ENCODE measurements at regions not wholly inside any gene's neighbourhood (a gene's known extent, or its start where the extent isn't known, plus 50 kb on each side); places are given as distances from the start of the nearest gene placed in this dataset.

DNA sequence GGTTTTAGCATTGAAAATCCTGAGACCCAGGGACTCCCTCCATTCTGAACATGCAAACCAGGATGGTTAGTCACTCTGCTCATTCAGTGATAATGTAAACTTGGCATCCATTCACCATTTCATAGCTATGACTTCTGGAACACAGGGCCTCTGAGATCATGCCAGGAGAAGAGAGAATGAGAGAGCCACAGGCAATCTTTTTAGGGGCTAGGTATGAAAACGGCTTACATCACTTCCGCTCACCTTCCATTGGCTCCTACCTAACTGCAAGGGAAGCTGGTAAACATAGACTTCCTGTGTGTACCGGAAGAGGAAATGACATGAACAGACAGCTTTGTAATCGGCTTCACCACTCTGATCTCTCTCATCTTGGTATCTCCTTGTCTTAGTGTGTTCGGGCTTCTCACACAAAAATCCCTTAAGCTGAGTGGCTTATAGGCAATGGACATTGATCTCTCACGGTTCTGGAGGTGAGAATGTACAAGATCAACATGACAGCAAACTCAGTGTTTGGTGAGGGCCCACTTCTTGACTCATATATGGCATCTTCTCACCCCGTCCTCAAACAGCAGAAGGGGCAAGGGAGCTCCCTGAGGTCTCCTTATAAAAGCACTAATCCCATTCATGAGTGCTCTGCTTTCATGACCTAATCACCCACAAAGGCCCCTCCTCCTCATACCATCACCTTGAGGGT, 465.9 kb upstream of the TBX3 start:
- no peak for DNase-seq

DNA sequence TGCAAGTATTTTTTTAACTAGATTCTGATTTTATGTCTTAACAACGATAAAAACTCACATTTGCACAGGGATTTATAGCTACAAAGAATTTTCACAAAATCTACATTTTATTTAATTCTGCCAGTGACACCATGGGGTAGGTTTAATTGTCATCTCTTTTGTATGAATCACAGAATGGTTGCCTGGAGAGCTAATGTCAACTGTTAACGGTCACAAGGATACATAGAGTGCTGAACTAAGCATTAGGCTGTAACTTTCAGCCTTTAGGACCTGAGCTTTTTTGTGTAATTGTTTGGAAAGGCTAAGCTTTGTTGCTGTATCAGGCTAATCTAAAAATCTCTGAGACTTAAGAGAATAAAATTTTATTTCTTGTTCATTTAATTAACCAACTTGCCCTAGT, 465.3 kb upstream of the TBX3 start:
- DNase-seq: no peak

DNA sequence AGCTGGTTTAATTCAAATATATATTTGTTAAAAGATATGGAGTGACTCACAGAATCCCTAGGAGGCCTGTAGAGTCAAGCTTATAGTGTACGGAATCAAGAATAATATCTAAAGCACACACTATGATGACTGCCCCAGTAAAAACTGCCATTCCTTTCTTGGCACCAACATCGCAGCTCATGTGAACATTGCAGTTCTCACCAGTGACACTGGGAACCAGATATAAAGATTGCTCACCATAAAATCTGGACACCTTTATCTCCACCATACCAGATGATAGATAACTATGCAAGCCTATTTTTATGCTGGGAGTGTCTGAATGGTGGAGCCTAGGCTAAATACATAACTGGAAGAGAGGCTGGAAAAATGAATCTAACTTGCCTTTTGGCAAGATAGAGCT, 463.9 kb upstream of the TBX3 start:
- no peak for DNase-seq

DNA sequence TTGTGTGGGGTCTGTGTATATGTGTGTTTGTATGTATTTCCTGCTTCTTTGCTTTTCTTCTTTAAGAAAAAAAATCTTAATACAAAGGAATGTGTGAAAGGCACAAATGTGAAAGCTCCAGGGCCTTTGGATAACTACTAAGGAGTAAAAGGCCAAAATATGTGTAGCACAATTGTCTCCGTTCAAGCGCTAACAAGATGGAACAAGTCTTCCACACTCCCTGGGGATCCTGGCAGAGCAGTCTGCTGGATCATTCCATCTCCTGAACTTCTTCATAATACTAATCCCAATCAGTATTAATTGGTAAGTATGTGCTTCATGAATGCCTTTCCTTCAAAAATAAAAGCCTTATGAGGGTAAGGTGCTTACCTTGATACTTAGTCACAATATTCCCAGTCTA, 462.5 kb upstream of the TBX3 start:
- DNase-seq: no peak

DNA sequence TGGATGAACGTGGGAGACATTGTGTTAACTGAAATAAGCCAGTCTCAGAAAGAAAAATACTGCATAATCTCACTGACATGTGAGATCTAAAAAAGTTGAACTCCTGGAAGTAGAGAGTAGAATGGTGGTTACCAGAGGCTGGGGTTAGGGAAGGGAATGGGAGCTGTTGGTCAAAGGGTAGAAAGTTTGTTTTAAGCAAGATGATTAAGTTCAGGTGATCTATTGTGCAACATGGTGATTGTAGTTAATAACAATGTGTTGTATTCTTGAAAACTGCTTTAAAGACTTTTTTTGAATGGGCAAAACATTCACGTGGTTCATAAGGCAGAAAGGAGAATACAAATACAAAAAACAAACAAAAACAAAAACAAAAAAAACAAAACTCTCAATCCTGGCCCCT, 460.4 kb upstream of the TBX3 start:
- no peak for DNase-seq

DNA sequence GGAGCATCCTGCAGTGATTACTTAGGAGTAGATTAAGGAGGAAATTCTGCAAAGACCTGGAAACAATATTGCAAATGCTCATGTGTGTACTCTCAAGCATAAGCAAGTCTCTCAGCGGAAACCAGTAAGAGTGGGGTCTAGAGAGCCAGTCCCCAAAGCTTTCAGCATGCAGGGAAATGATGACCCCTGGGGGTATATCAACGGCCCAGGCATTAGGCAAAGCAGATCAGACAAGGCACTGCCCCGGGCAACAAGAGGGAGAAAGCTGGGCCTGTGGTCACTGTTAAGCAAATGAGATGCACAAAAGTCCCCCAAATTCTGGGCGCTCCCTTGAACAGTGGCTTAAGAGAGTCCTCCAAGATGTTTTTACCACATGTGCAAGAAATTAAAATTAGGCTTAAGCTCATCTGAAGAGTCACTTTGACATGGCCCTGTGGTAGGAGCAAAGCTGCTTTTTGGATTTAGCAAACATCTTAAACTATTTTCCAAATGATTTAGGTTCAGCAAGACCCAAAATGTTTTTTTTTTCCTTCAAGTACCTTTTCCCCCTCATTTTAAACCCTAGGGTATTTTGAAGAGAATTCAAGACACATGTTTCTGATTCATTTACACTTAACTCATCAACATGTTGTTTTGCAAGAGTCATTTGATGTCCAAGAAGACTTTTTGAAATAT, 457.1 kb upstream of the TBX3 start:
- no peak for DNase-seq

DNA sequence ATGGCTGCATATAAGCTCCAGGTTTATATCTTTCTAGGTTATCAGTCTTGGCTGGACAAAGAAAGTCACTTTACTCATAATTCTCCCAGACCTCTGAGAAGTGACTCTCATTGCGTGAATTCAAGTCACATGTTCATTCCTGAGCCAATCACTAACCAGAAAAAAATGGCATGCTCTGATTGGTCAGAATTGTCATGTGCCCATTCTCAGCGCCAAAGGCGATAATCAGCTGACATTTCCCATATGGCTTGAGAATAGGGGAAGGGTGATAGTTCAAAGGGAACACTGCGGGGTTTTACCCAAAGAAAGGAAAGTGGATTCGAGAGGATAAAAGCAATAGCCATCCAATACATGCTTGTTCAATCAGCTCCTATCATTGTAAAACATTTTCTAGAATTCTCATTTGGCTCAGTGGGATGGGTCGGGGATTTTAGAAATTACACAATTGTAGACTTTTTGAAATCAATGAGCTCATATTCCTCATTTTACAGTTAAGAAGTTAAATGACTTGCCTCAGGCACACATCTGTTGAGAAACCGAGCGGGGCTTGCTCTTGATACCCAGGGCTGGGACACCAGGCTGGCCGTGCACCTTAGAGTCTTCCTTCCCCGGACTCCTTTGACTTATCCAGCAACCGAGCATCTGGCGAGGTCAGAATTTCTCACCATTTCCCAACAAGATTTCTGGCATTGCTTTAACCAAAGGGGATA, 454.0 kb upstream of the TBX3 start:
- no peak for DNase-seq

DNA sequence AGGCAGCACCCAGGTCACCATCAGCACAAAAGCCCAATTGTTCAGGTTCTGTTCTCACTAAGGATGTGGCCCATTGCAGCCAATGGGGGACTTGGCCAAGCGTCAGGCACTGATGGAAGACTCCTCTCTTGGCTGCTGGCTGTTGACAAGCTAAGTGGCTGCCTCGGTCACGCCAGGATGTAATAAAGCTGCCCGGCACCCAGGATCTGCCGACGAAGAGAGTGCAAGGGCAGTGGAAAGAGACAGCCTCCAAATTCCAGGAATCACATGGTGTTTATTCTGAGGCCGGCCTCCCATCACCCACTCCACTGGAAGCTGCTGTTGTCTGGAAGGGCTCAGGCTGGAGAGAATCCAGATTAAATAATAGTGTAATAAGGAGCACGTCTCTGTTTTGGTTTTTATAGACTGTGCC, 451.8 kb upstream of the TBX3 start:
- DNase-seq: no peak

DNA sequence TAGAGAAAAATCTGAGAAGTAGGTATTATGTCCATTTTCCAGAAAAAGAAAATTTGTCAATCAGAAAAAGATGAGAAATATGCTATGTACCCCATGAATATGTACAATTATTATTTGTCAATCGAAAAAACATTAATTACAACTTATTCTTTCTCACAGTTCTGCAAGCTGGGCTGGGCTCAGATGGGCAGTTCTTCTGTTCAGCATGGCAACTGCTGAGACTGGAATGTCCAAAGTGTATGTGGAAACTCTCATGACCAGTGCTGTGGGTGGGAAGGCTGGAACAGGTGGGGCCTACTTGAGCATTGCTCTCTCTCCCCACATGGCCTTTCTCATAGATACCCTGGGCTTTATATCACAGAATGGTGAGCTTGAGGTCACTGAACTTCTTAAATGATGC, 450.3 kb upstream of the TBX3 start:
- DNase-seq: no peak

DNA sequence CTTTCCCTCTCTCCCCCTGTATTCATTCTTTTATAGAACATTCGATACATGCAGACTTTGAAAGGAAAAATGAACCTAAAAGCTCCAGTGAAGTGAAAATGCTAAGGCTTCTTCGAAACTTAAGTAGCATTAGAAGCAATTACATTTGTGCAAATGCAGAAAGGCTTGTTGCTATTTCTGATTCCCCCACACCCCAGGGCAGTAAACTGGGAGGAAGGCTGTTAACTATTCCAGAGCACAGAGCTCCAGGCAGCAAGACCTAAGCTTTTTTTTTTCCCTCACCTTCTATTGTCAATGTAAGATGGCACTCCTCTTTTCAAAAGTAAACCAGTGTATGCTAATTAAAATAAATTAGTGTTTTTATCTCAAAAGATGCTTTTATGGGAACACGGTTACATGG, 448.9 kb upstream of the TBX3 start:
- DNase-seq: no peak

DNA sequence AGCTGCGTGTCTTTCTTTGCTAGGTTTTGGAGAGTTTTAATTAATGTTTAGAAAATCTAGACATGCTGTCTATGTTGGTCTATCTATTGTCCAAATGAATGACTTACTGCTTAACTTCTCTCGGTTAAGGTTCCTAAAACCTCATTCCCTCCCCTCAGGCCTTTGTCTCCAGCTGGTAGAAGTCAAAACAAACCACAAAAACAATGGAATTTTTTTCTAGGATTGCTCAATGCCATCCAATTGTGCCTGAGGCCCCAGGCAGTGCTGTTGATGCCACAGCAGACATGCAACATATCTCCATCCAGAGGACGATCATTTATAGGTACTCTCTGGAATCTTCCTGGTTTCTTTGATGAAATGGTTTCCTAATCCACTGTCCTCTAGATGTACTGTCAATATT, 448.2 kb upstream of the TBX3 start:
- DNase-seq: no peak

DNA sequence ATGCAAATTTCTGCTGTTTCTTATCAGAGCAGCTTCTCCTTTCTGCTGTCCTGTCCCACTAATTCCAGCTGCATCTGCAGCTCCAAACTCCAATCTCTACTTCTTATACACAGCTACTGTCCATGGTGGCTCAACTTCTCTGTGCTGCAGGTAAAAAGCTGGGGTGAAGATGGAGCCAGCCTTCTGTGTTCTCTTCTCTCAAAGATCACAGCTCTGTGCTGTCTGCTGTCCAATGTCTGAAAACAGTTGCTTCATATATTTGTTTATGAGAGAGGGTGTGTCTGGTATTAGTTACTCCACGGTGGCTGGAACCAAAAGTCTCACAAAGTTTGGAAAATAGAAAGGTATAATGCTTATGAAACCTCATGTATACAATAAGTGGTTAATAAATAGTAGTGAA, 445.8 kb upstream of the TBX3 start:
- no peak for DNase-seq

DNA sequence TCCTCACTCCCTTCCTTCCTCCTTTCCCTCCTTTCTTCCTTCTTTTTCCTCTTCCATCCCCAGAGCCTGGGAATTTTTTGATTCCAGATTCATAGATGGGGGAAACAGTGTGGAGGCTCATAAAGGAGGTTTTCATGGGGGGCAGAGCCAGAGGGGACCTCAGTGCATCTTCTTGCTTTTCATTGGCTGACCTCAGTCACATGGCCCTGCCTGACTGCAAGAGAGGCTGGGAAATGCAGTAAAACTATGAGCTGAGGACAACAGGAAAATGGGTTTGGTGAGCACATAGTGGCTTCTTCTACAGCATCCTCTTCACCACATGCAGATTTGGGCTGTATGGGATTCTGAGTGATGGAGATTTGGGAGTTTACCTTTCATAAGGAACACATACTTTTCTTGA, 437.1 kb upstream of the TBX3 start:
- no peak for DNase-seq

DNA sequence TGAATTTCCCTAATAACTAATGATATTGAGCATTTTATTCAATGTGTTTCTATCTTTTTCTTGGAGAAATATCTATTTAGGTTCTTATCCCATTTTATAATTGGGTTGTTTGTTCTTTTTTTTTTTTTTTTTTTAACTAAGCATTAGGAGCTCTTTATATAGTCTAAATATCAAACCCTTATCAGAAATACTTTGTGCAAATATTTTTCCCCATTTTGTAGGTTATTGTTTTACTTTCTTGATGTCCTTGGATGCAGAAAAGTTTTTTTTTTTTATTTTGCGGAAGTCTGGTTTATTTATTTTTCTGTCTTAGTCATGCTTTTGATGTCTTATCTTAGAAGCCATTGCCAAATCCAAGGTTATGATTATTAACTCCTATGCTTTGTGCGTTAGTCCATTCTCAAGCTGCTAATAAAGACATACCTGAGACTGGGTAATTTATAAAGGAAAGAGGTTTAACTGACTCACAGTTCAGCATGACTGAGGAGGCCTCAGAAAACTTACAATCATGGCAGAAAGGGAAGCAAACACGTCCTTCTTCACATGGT, 434.3 kb upstream of the TBX3 start:
- DNase-seq: no peak

DNA sequence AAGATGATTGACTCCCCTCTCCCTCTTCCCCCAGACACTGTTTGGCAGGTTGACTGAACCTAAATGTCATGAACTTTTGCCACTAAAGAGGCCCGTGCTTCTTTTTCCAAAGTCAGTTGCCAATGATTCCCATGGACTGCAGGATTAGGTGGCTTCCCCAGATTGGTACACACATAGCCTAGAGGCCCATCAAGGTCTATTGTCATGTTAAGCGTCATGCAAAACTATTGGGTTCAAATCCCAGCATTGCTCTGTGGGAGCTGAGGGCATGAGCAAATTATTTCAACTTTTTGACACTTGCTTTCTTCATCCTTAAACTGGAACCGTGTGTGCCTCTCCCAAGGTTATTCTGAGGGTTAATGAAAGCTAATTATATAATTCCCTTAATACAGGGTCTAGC, 430.2 kb upstream of the TBX3 start:
- no peak for DNase-seq

DNA sequence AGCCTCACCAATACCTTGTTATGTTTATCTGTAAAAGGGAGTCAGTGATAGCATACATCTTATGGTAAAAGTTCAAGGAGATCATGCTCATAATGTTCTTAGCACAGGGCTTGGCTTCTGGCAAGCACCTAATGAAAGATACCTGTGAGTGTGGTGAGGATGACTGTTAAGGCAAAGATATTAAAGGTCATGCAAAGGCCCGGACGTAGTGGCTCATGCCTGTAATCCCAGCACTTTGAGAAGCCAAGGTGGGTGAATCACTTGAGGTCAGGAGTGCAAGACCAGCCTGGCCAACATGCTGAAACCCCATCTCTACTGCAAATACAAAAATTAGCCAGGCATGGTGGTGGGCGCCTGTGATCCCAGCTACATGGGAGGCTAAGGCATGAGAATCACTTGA, 425.9 kb upstream of the TBX3 start:
- DNase-seq: no peak

DNA sequence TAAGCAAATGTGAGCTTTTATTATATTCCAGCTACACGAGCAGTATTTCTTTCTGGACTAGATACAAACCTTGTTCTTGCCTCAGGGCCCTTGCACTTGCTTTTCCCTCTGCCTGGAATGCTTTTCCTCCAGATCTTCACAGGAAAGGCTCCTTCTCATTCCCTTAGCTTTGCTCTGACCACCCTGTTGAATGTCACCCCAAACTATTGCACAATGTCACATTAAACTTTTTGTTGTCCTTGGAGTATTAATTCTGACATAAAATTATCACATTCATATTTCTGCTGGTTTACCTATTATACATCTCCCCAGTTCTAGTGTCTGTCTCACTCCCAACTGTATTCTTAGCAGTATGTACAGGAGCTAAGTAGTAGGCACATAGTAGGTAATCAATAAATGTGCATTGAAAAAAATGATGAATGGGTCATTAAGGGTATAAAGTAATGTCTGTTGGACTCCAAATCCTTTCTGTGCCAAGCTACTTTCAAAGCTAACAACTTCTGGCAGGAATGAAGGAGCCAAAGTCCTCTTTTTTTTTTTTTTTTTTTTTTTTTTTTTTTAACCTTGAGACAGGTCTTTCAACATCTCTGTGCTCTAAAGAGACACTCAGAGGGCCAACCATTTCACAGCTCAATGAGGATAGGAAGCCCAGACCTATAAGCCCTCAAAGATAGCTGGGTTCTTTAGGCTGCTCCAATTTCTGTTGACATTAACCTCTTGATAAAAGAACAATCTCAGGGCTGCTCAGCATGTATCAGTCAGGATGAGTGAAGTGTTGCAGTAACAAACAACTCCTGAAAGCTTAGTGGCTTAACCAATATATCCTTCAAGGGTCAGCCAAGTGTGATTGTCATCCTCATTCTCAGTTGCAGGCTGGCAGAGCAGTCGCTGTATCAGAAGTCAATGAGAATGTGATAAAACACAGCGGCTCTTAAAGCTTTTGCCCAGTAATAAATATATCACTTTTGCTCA, 424.4 kb upstream of the TBX3 start:
- no peak for DNase-seq

DNA sequence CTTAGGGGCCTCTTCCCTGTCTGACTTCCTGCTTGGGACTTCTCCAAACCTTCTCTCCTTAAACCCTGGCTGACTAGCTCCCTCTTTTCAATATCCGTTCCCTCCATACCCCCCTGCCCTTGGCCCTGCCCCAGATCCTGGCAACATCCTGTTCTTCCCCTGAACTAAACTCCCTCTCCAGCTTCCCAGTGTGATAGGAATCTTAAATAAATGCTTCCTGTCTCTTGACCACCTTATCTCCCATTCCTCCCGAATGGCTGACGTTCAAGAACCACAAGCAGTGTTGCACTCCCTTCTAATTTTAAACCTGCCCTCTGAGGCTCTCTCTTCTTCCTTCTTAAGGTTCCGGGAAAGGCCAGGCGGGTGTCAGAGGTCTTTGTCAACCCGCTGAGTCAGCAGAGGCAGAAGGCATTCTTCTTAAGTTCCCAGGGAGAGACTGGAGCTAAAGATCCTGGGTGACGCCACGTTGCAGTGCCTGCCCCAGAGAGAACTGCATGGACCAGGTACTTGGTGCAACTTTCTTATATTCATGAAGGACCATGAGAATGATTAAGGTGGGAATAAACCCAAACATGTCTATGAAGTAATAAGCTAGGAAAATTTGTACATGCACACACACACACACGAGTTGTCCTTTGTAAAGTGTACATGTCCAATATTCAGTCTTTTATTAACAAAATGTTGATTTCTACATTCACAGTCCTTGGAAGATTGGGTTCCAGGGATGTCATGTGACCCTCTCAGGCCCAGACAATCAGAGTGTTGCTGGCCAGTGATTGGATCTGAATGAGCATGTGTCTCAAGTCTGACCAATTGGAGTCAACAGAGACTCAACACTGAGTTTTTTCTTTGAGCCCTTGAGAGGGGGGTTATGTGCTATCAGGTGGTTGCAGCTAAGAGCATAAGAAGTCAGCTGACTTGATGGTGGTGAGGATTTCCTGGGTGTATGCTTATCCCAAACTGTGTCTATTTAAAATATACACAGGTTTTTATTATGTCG, 420.2 kb upstream of the TBX3 start:
- DNase-seq: no peak

DNA sequence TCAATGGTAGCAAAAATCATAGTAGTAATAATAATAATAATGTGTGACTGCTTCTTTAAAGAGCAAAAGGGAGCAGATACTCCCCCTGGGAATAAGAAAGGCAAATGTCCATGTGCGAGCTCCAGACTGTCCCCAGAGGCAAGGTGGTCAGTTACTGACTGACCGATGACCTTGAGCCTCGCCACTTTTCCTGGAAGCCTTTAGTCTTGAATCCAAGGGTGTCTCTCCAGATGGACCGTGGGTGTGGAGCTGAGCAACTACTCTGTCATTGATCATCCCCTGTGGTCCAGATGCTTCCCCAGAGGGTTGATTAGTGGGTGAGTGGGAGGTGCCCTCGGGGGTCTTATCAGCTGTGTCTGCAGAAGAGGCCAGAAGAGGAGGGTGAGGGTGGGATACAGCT, 418.5 kb upstream of the TBX3 start:
- DNase-seq: no peak

DNA sequence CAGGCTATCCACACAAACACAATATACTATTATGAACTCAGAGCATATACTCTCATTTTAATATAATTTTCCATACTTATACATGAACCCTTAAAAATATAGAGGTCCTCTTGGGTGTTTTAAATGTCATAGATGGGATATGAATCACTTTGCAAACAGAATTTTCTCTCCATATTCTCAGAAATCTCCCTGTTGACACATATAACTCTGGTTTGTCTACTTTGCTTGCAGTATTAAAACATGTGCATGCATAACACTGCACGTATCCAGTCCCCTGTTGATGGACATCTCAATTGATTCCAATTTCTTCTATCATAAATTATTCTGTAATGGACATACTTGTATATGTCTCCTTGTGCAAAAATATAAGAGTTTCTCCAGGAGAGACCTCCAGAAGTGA, 417.5 kb upstream of the TBX3 start:
- DNase-seq: no peak

DNA sequence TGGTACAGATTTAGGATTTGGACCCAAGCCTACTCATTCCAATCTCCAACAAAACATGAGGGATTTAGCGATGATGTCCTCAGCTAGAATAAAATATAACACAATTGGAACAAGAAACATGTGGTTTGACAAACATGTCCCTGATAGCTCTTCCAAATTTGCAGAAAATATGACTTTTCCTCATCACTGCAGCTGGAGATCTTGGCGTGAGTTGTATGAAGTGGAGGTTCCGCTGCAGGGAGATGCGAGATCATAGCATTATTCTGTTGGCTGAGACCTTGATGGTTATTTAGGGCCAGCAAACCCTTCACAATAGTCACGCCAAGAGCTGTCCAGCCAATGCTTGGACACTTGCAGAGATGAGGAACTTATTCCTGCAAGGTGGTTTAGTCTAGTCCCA, 413.4 kb upstream of the TBX3 start:
- no peak for DNase-seq

Measured in COR-L47 (cell line).